ENCODE measurements at regions not wholly inside any gene's neighbourhood (a gene's known extent, or its start where the extent isn't known, plus 50 kb on each side); places are given as distances from the start of the nearest gene placed in this dataset.
"Not testable (repeated sequence)": the region's sequence is repeated elsewhere in the genome, so short reads cannot be mapped to it uniquely, and the experiment has no call there.

DNA sequence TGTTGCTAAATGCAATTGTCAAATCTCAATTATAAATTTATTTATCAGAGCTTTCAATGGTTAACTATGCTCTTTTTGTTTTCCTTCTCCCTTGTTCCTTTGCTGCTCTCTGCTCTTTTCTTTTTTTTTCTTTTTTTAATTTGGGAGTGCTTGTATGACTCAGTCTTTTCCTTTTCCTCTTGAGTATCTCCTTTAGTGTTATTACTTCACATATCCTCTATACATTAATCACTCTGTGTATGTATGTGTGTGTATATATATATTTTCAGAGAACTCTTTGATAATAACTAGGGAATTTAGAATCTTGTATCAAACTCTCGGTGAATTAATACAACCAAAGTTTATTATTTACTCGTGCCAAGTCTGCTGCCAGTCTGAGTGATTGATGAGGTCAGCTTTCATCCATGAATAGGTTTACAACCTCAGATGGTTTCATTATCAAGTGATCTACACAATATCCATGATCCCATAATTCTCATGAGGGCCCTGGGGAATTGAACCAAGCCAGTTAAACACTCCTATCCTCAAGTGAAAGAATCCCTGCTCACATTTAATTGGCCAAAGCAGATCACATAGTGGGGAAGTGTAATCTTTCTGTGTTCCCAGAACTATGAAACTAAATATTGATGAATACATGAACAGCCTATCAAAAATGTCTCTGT, 743.4 kb upstream of the CNTN5 start:
- no peak for DNase-seq

- no peak for DNase-seq
Measured at GRCh38 chr11:98289617-98290263, 731.0 kb upstream of the CNTN5 start.

DNA sequence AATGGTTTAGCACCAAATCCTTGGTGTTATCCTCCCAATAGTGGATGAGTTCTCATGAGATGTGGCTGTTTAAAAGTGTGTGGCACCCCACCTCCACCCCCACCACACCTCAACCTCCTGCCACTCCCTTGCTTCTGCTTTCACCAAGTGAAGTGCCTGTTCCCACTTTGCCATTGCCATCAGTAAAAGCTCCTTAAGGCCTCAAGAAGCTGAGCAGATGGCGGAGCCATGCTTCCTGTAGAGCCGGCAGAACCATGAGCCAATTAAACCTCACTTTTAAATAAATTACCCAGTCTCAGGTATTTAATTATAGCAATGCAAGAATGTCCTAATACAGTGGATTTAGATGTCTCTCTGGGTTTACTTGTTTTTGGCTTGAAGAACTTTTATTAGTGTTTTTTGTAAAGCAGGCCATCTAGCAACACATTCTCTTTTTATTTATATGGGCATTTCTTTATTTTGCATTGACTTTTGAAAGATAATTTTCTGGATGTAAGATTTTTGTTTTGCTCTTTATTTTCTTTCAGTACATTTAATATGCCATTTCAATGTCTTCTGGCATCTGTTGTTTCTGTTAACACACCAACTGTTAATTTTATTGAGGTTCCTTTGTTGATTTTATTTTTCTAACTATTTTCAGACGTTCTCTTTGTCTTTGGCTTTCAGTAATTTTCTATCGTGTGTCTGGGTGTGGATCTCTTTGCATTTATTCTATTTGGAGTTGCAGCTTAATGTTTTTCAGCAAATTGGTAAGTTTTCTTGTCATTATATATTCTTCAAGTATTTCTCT, 724.5 kb upstream of the CNTN5 start:
- DNase-seq: no peak

- no peak for DNase-seq
Measured at GRCh38 chr11:98300719-98301118, 720.0 kb upstream of the CNTN5 start.

- DNase-seq: no peak
Measured at GRCh38 chr11:98307827-98308491, 712.8 kb upstream of the CNTN5 start.

- DNase-seq: not testable (repeated sequence)
Measured at GRCh38 chr11:98330306-98330705, 690.4 kb upstream of the CNTN5 start.

DNA sequence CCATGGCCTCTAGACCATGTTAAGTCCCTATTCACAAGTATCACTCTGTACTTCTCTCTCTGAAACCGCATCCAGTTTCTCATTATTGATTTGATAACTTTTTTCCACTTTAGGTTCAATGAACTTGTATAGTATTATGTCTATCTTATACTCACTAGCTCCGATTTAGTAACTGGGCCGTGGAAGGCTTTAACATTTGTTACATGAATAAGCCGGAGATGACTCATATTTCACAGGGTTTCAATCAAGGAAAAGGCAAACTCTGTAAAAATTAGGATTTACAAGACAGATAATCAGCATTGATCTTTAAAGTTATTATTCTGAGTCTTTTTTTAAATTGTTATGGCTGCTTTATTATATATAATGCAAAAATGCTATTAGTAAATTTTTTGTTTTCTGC, 662.2 kb upstream of the CNTN5 start:
- DNase-seq: no peak

GRCh38 chr11:98365190-98365589, 655.6 kb upstream of the CNTN5 start:
- no peak for DNase-seq

- no peak for DNase-seq
Measured at GRCh38 chr11:98365941-98366340, 654.8 kb upstream of the CNTN5 start.

DNA sequence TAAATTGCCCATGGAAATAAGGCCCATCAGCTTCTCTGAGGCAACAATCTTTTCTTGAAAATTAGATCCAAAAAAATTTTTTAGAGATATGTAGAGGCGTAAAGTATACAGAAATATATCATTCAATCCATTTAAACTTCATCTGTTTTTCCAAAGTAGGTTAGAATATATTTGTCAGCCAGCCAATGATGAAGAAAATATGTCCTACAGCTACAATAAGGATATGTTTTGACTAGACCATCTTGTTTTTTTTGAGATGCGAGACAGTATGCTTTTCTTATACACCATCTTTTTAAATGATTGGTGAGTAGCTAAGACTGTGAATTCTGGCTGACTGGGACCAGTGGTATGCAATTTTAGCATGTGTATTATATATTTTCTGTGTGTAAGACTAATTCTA, 630.4 kb upstream of the CNTN5 start:
- DNase-seq: no peak

DNA sequence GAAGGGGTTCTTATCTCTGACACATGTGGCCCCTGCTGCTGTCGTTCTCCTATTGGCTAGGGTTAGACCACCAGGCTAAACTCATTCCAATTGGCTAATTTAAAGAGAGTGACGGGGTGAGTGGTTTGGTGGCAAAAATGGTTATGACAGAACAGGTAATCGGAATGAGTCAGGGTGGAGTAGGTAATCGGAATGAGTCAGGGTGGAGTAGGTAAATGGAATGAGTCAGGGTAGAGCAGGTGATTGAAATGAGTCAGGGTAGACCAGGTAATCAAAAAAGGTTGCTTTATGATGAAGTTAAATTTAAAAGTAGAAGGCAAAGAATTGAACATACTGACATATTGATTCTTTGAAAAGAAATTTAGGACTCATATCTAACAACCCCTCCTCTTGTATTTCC, 626.2 kb upstream of the CNTN5 start:
- DNase-seq: not testable (repeated sequence)

- no peak for DNase-seq
Measured at GRCh38 chr11:98398508-98398907, 622.2 kb upstream of the CNTN5 start.

- DNase-seq: no peak
Measured at GRCh38 chr11:98409069-98409468, 611.7 kb upstream of the CNTN5 start.

GRCh38 chr11:98411777-98412176, 609.0 kb upstream of the CNTN5 start:
- no peak for DNase-seq

DNA sequence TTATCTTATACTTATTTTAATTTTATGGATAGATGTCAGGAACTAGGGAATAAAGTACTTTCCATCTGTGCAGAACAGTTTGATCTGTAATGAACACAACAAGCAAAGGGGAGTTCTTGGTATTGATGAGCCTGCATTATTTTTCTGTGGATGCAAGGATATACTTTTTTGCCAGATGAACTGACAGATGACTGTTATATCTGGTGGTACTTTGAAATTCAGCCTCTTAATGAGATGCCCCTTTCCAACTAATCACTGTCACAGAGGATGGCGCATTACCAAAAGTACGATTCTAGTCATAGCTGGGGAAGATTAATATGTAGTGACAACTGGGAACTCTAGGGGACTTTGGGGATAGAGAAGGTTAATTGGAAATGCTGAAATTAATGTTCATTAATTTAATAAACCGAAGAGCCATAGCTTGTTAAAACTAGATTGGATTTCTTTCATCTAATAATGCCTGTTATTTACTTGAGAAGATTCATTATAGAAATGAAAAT, 603.4 kb upstream of the CNTN5 start:
- DNase-seq: no peak

- DNase-seq: no peak
Measured at GRCh38 chr11:98423933-98424332, 596.8 kb upstream of the CNTN5 start.

DNA sequence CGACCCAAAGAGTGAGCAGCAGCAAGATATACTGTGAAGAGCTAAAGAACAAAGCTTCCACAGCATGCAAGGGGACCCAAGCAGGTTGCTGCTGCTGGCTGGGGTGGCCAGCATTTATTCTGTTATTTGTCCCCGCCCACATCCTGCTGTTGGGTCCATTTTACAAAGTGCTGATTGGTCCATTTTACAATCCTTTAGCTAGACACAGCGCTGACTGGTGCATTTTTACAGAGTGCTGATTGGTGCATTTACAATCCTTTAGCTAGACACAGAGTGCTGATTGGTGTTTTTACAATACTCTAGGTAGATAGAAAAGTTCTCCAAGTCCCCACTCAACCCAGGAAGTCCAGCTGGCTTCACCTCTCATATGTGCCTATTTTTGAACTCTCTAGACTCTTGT, 596.0 kb upstream of the CNTN5 start:
- not testable (repeated sequence) for DNase-seq

GRCh38 chr11:98431463-98432359, 589.0 kb upstream of the CNTN5 start:
- DNase-seq: no peak

GRCh38 chr11:98434296-98434695, 586.5 kb upstream of the CNTN5 start:
- no peak for DNase-seq

- no peak for DNase-seq
Measured at GRCh38 chr11:98453378-98453777, 567.4 kb upstream of the CNTN5 start.

GRCh38 chr11:98455500-98456307, 565.0 kb upstream of the CNTN5 start:
- no peak for DNase-seq

Measured in right forelimb (tissue), 1 donor.